GM21786 (cell line): ENCODE measurements at regions not wholly inside any gene's neighbourhood (a gene's known extent, or its start where the extent isn't known, plus 50 kb on each side); places are given as distances from the start of the nearest gene placed in this dataset.
"Not testable (repeated sequence)": the region's sequence is repeated elsewhere in the genome, so short reads cannot be mapped to it uniquely, and the experiment has no call there.

Experiments
- ATAC-seq: cut with Tn5 transposase; IDR thresholded peaks from one replicate; pipeline ENCODE4 v1.9.1; 2021; ENCODE audit not compliant: unreplicated experiment

DNA sequence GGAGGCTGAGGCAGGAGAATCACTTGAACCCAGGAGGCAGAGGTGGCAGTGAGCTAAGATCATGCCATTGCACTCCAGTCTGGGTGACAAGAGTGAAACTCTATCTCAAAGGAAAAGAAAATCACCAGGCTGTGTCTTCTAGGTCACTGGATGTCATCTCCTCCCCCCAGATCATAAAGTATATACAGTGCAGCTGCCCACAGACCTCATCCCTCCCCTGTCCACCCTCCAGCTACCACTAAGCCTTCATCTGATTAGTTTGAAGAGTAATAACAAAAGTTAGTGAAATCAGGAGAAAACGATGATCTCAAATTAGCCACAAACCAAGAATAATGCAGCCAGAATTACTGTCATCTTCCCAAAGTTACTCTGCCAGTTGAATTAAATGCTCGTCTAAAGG, 117.2 kb downstream of the ZNF22 start:
- ATAC-seq: not testable (repeated sequence)

- no peak for ATAC-seq
Observed at GRCh38 chr10:45118929-45119328, 118.2 kb downstream of the ZNF22 start.

GRCh38 chr10:45122180-45122860, 121.6 kb downstream of the ZNF22 start:
- ATAC-seq: not testable (repeated sequence)

- ATAC-seq: no peak
Observed at GRCh38 chr10:45135443-45136198, 134.9 kb downstream of the ZNF22 start.

- ATAC-seq: no peak
Observed at GRCh38 chr10:45136256-45136655, 135.5 kb downstream of the ZNF22 start.

- no peak for ATAC-seq
Observed at GRCh38 chr10:45144326-45145070, 143.8 kb downstream of the ZNF22 start.

- ATAC-seq: not testable (repeated sequence)
Observed at GRCh38 chr10:45145143-45145542, 144.4 kb downstream of the ZNF22 start.

- ATAC-seq: no peak
Observed at GRCh38 chr10:45147000-45147399, 146.3 kb downstream of the ZNF22 start.

GRCh38 chr10:45150997-45151396, 150.3 kb downstream of the ZNF22 start:
- no peak for ATAC-seq

GRCh38 chr10:45151467-45152214, 150.9 kb downstream of the ZNF22 start:
- no peak for ATAC-seq

DNA sequence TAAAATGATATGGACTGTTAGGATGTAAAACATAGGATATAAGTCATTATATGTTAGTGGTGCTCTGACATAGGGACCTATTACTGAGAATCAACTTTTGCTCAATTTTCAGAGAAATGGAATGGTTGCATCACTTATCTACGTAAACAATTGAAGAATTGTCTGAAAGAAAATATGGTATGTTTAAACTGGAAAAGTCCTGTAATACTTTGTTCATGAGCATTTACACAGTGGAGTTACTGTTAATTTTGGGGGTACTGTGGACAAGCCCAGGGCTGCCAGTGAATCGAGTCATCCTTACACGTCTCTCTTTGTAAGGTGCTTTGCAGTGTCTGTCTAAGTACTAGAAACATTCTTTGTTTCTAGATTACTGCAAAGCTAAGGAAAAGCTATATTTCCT, 152.0 kb downstream of the ZNF22 start:
- ATAC-seq: no peak

- ATAC-seq: no peak
Observed at GRCh38 chr10:45154502-45154901, 153.8 kb downstream of the ZNF22 start.

DNA sequence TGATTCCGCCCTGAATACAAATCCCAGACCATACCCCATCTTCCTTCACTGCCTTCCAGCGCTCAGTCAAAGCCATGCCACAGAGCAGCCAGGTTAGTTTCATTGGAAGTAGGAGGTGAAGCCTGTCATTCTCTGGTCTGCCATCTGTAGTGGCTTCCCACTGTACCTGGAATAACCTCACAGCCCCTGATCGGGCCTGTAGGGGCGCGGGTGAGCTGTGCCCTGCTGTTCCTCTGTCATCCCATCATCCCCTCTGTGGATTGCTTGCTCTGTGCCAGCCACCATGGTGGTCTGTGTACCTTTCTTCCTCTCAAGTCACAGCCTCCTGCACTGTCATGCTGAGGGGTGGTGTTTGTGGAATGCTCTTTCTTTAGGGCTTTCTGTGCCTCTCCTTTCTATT, 155.1 kb downstream of the ZNF22 start:
- no peak for ATAC-seq

DNA sequence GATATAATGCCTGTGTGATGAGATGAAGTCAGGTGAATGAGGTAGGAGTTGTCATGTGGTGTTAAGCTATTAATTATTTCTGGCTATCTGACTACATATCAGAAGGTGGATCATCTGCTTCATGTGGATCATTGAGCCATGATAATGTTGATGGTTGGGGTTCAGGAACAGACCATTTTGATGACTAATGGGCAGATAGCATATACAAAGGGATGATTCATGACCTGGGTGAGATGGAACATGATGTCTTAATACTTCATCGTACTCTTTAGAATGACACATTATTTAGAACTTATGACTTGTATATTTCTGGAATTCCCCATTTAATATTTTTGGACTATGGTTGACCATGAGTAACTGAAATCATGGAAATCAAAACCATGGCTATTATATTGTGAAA, 155.1 kb downstream of the OR13A1 start:
- no peak for ATAC-seq

DNA sequence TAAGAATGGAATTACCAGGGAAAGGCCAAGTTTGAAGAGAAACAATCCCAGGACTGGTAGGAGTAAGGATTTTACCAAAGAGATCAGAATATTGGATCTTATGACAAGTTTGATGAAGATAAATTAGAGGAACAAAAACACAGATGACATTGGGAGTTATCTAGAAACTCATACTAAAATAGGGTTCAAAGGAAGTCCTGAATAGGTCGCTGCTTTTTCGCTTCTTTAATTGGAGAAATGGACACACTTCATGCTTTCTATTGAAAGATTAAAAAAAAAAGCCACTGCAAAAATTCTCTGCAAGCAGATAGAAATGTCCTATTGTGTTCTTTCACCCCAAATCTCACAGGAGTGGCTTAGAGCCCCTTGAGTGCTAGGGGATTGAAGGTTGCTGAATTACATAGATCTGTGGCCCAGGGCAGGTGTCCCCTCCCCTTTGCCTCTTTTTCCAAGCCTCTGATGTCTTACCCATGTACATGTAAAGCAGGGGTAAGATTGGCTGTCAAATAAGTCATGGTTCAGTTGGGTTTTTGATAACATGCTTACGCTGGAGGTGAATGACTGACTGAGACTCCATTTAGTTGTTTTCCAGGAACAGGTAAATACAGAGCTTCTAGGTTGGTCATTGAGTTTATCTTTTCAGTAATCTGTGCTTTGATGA, 152.0 kb downstream of the OR13A1 start:
- ATAC-seq: no peak

- not testable (repeated sequence) for ATAC-seq
Observed at GRCh38 chr10:45175520-45176118, 139.8 kb downstream of the OR13A1 start.

- no peak for ATAC-seq
Observed at GRCh38 chr10:45179691-45180090, 135.7 kb downstream of the OR13A1 start.

DNA sequence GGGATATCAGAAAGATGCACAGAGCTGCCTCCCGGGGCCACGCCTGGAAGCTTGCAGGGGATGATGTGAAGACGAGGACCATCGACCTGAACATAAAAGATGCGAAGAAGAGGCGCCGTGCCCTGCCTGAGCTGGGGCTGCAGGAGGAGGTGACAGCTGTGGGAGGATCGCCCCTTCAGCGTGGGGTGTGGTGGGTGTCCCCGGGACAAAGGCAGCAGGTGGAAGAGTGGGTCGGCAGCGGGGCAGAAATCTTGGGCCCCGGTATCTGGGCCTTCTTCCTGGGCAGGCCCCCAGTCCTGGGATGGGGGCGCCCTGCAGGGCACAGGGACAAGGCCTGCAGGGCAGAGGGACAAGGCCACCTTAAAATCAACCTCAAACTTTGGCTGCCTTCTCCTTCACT, 134.9 kb downstream of the OR13A1 start:
- no peak for ATAC-seq

DNA sequence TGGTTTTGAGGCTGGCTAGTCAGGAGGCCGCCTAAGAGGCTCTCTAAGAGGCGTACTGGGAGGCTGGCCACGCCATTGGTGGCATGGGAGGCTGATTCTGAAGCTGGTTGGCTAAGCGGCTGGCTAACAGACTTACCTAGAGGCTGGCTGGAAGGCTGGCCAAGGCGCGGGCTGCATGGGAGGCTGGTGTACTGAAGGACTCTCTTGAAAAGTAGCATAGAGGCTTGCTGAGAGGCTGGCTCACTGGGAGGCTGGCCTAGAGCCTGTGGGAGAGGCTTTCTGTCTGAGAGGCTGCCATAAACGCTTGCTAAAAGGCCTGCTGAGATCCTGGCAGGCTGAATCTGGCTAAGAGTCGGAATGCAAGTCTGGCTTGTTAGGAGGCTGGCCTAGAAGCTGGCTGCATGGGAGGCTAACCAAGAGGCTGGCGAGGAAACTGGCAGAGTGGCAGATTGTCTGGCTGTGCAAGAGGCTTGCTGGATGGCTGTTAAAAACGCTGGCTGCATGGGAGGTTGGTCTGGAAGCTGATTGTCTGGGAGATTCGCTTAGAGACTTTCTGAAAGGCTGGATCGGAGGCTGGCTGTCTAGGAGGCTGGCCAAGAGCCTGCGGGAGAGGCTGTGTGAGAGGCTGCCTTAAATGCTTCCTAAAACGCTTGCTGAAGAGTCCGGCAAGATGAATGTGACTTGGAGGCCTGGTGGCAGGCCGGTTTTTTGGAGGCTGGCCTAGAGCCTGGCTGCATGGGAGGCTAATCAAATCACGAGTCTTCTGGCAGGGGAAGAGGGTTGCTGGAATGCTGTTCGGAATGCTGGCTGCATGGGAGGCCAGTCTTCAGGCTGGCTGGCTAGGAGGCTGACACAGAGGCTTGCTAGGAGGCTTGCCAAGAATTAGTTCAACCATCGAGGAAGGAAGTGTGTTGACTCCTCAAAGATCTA, 134.2 kb downstream of the OR13A1 start:
- no peak for ATAC-seq
